ENCODE measurements at regions not wholly inside any gene's neighbourhood (a gene's known extent, or its start where the extent isn't known, plus 50 kb on each side); places are given as distances from the start of the nearest gene placed in this dataset.
"Not testable (repeated sequence)": the region's sequence is repeated elsewhere in the genome, so short reads cannot be mapped to it uniquely, and the experiment has no call there.

DNA sequence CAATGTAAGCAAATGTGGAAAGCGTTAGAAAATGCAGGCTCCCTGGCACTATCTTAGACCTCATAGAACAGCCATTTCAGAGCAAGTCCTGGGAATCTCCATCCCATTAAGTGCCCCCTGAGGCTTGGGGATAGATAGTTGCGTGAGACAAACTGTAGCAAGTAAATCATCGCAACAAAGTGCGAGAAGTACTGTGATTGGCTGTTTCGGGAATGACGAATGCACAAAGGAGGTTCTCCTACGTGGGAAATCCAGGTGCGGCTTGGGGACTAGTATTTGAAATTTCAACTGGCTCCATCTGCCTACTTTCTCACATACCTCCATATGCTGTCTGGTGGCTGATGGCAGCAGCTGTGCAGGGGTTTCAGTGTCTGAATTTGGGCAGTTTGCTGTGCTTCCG, 84.5 kb downstream of the PLEKHG1 start:
- no peak for DNase-seq

DNA sequence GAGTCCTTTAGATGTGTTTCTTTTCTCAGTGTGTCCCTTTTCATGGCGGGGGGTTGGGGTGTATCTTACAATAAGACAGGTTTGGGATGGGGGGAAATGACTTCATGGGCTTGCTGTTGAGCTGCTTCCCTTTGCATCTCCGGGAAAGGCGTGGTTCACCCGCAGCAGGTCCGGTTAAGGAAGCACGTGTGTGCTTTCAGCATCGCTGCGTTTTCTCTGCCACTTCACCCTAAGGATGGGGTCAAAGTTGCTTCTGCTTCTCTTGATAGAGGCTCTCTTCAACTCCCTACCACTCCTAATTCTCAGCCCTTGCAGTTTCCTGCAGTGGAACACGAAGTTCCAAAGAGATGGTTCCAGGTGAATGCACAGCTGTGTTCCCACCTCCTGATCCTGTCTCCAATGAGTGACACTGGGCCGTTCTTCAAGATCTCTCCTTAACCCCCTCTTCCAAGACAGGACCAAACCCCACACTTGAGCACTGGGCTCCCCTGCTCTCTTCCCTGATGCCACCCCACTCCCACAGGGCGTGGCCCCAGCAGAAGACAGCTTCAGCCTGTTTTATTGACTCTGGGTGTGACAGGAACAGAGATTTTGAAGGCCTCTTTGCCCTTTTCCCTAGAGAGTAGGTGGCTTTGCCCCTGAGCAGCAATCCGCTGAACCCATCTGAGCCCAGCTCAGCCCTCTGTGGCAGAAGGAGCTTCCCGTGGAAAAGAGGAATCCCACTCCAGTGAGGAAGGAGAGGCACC, 85.2 kb downstream of the PLEKHG1 start:
- DNase-seq: peak in 1 of 2 donors; percentile 58

DNA sequence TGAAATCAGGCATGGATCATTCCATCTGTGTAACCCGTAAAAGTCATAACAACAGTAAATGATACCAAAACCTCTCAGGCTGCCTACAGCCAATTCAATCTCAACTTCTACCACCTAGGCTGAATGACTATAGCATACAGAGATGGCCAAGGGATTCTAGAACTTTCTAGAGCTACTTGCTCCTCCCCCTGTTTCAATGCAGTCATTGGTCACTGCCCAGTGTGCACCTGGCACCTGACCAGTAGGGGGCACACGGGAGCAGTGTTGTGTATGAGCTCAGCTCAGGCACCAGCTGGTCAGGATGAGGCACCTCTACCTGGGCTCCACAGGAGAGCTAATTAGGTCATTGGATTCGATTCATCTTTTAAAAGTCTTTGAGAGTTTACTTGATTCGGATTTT, 86.2 kb downstream of the PLEKHG1 start:
- peak; percentile 38 to 62 for DNase-seq

DNA sequence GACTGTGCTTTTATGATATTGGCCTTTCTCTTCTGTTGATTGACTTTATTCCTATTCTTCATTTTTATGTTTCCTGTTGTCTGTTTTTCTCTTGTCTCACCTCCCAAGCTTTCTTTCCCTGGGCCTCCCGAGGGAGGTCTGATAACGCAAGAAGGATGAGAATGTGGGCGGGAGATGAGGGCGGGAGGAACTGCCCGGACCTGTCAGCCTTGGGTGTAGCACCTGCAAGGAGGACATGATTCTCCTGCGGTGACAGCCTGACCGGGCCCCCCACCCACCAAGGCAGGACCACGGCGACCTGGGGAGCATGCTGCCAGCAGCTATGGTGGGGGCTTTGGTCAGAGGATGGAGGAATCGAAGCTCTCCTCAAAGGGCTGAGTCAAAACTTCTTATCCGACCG, 86.9 kb downstream of the PLEKHG1 start:
- DNase-seq: no peak

DNA sequence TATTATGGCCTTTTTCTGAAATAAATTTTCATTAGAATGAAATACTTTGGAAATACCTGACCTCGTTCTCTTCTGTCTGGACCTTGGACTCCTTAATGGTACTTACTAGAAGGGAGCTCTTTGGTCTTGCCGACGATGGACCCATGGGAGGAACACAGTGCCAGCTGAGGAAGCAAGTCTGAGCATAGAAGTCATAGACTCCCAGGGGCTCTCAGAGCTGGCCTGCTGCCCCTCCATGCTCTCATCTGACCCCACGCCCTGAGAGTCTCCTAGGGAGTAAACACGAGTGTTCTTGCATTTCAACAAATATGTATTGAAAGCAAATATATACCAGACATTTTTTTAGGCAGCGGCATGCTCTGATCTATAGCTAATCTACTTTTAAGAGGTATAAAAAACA, 87.8 kb downstream of the PLEKHG1 start:
- no peak for DNase-seq

DNA sequence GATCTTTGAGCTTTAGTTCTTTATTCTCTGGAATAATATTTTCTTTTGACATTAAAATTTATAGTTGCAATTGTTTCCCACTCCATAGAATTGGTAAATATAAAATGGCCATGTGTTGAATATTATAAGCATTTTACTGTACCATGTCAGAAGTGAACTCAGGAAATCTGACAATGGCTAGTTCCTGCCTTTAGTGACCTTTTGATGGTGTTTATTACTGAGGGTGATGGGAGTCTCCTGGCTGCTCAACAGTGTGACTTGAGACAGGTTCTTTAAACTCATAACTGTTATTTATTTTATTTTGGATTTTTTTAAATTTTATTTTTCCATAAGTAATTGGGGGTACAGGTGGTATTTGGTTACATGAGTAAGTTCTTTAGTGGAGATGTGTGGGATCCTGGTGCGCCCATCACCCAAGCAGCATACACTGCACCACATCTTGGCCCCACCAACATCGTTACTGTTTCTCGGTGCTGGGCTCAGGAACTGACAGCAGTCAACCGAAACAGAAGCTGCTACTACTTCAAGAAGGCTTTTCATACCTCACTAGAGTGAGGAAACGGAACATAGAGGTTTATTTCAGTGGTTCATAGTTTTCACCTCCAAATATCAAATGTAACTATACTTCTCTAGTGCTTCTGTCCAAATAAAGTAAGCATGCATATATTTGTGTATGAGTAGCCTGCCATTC, 90.4 kb downstream of the PLEKHG1 start:
- peak in 1 of 2 donors; percentile 30 for DNase-seq

DNA sequence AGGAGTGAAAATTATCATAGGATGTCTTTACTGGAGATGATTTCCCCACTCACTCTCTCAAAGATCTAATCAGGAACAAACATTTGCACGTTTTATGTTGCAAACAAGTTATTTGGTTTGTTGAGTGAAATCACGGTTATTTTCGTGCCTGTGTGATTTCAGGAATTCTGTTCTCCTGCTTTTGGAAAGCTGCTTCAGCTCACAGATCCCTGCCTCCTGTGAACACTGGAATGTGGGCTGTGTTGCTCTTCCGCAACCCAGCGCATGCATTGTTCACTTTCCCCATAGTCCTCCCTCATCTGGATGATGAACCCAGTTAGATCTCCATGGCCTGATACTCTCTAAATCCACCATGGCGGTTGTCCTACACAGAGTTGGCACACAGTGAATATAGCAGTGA, 91.0 kb downstream of the PLEKHG1 start:
- DNase-seq: no peak

DNA sequence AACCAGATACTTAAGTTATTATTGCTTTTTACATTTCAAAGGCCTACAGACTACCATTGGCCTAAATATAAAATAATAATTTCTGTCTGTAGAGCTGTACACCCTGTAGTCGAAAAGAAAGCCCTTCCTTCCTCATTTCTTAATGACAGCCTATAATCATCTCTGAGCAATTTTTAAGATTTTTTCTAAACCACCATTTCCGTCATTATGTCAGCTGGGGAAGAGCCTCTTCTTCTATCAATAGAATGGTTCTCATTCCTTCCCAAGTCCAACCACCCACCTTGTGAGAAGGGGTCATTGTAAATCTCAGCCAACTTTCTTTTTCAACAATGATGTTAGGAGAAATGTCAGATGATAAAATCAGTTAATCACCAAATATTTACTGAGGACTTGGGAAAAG, 91.8 kb downstream of the PLEKHG1 start:
- DNase-seq: no peak

DNA sequence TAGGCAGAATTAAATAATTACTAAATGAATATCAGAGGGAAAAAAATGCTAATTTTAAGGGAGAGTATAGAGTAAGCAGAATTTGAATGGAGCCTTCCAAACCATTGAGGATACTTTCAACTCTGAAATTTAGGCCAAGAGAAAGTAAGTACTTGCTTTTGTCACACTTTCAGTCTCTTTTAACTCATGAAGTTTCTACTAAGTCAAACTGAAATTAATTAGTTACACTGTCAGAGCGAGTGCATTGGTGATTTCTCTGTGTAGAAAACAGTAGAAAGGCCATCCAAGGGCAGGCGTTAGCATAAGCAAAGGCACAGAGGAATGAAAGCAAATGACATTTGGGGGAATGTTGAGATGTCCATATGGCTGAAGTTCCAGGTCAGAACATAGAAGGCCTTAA, 92.9 kb downstream of the PLEKHG1 start:
- DNase-seq: no peak

DNA sequence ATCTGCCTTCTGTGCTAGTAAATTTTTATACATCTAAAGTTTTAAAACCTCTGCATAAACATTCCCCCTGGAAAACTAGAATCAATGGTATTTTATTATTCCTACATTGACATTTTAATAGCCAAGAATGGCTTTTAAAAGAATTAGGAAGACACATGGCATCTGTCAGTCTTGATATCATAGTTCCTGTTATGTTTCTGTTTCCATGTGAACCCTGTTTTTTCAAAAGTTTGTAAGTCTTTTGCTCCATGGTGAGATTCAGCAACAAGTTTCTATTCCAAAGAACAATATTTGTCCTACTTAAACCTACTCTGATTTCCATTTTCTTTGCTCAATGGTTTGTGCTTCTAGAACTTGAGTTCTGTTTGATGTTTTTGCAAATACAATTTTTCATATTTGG, 95.2 kb downstream of the PLEKHG1 start:
- no peak for DNase-seq

DNA sequence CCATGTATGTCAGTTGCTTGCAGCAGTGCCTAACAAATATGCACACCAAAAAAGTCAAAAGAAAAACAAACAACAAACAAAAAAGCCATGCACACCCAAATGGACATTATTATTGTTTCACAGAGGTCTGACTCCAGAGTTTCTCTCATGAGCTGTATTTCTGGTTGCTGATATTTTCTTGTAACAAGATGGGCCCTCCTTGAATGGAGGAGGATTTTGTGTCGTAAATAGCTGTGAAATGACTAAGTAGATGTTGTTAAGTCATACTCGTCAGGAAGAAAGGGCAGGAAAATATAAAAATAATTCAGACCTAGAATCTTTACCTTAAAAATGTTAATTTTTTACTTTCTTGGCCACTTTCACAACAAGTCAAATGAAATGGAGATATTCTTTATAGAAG, 96.0 kb downstream of the PLEKHG1 start:
- DNase-seq: no peak

DNA sequence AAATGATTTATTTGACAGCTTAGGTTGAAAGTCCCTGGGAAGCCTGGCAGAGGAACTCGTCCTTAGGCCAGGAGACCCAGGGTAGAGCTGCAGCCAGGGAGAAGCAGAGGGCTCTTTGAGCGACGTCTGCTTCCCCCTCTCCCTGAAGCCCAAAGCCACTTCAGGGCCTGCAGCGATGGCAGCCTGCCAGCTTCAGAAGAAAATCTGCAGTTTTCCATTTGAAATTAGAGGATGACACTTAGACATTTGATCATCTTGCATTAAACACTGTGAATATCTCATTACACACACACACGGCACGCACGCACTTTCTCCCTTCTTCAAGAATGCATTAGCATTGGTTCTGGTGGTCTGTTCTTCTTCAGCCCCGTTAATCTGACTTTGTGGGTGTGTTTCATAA, 96.5 kb downstream of the PLEKHG1 start:
- DNase-seq: no peak

DNA sequence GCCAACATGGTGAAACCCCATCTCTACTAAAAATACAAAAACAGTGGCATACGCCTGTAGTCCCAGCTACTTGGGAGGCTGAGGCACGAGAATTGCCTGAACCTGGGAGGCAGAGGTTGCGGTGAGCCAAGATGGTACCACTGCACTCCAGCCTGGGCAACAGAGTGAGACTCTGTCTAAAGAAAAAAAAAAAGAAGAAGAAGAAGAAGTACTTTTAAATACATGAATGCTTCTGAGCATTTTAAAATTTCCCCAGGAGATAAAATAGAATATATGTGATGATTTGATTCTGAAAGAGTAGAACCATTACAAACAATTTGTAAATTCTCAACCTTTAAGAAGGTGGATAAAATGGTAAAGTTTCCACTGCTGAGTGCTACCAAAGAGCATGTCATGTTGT, 97.2 kb downstream of the PLEKHG1 start:
- DNase-seq: not testable (repeated sequence)

DNA sequence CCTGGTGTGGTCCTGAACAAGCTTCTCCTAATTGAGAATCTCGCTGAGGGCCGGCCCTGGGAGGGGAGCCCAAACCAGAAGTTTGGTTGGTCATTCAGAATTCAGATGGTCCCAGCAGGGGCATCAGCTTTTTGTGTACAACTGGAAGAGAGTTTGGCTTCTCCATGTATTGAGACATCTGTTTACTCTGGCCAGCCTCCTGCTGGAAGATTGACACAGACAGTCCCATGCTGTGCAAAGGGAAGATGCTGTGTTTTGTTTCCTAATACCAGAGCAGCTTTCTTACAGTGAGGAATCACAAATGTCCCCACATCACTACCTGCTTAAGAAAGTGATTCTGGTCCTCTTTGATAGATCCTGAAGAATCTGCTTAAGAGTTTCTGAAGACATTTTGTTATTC, 97.8 kb downstream of the PLEKHG1 start:
- DNase-seq: no peak

DNA sequence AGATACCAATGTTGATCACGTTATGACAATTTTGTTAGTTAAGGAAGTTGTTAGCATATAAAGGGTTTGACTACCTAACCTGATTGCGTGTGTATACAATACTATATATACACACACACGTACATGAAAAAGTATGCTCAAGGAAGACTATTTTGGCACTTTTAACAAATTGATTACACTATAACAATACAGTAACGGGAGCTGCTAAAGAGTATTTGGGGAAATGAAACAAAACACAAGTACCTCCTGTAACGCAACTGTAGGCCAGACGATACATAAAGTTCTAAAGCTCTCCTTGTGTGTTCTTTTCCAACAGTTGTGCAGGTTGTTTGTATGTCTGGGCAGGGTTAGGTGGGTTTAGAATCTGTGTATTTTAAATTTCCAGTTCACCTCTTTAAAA, 98.7 kb downstream of the PLEKHG1 start:
- DNase-seq: no peak

DNA sequence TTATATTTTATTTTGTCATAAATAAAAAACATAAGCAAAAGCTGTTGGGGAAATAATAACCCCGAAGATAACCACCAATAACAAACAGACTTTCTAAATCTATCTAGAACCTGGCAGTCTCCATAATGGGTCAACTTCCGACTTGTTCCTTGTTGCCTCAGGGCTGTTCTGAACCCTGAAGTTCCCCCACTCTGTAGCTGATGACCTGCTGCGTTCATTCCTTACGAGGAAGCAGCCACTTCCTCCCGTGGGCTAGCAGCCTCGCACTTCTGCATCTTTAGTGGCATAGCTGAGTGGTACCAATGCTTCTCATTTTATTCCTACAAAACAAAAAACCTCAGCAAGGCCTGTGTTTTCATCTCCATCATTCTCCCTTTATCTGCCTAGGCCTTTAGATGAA, 103.0 kb downstream of the PLEKHG1 start:
- peak in 1 of 2 donors; percentile 63 for DNase-seq

DNA sequence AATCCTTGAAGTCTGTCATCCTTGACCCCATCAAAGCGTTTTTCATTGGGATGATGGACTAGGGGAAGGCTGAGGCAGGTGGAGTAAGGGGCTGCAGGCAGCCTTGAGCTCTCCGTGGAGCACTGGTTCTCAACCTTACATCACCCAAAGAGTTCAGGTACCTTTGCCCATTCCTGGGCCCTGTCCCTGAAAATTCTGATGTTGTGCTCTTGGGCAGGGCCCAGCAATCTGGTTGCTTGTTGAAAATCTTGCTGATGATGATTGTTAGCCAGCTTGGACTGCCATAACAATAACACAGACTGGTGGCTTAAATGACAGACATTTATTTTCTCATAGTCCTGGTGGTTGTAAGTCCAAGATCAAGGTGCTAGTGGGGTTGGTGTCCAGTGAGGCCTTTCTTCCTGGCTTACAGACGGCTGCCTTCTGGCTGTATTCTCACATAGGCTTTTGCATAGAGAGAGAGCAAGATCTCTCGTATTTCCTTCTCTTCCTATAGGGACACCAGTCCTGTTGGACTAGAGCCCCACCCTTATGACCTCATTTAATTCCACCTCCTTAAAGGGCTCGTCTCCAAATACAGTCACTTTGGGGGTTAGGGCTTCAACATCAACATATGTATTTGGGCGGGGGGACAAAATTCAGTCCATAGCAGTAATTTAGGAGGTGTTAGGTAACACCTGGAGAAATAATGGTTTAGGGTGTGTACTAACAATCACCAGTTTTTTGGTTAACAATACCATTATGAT, 104.9 kb downstream of the PLEKHG1 start:
- DNase-seq: no peak

DNA sequence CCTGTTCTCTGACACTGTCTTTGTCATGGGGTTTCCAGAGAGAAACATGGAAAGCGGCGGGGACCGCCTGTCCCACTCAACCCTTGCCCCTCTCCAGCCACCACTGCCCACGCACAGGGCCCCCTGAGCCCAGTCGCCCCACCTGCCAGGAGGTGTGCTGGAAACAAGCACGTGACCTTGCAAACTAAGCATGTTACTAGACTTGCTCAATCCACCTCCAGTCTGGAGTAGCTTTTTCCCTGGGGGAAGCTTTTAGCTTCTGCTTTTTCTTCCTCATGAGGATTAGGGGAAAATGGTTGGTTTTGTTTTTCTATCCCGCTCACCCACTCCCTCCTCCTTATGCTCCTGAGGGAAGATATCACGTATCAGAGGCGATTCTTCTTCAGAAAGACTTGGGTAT, 105.7 kb downstream of the PLEKHG1 start:
- DNase-seq: no peak

DNA sequence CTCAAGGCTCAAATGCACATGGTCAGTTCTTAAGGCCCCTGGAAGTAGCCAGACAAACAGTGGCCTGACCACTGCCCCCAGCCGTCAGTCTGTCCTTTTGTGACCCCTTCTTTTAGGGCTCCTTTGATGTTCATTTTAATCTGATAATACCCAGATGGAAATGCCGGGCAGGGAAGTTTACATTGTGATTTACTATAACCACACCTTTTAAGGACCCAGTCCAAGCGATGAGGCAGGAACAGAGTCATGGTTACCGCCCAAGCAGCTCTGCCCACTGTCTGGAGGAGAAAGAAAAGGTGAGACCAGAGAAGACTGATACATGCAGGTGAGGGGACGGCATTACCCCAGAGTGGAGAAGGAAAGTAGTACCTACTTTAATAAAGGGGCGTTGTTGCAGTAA, 110.6 kb downstream of the PLEKHG1 start:
- no peak for DNase-seq

DNA sequence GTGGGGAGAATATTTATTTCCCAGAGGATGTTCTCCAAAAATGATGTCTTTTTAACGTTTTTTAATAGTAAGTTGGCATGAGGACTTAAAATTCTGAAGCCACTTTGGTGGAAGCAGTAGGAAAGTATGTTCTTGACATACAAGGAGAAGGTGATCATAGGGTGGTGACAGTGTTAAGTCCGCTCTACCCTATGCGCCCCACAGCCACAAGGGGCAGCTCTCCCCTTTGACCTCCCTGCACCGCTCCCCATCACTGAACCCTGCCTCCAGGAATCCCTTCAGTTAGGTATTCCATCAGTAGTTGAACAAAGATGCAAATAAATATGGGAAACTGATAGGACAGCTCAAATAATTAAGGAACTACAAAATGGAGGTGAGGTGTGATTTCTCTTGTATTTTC, 111.4 kb downstream of the PLEKHG1 start:
- no peak for DNase-seq

DNA sequence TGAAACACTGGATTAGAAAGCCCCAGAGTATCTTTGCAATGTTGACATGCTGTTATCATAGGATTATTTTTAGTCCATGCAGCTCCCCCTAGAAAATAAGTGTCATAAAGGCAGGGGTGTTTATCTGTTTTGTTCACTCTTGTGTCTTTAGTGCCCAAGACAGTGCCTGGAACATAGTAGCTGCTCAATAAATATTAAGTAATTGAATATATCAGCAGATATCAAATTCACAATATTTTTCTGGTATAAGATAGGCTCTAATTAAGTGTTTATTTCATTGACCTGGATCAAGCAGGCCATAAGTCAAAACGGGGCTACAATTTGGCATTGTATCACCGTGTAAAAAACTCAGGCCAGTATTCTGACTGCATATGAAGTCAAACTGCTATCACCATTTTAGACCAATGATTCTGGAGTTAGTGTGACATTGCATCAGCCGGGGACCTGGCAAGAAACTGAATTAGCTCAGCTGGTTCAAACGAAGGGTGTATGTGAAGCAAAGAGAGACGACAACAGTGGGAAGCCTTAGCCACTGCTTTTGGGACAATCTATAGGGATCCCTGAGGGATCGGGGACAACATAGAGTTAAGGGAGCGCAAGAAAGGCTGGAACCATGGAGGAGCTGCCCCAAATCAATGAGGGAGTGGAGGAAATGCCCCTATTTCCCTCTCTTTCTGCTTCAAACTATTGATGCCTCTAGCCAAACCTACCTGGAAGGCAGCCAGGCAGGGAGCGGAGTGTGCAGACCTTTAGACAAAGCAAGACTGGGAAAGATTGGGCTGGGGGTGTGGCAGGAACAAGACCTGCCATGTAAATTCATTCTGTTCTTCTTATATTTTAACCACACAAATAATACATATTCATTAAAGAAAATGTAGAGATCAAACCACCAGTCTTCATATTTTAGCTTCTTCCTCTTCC, 112.2 kb downstream of the PLEKHG1 start:
- no peak for DNase-seq

DNA sequence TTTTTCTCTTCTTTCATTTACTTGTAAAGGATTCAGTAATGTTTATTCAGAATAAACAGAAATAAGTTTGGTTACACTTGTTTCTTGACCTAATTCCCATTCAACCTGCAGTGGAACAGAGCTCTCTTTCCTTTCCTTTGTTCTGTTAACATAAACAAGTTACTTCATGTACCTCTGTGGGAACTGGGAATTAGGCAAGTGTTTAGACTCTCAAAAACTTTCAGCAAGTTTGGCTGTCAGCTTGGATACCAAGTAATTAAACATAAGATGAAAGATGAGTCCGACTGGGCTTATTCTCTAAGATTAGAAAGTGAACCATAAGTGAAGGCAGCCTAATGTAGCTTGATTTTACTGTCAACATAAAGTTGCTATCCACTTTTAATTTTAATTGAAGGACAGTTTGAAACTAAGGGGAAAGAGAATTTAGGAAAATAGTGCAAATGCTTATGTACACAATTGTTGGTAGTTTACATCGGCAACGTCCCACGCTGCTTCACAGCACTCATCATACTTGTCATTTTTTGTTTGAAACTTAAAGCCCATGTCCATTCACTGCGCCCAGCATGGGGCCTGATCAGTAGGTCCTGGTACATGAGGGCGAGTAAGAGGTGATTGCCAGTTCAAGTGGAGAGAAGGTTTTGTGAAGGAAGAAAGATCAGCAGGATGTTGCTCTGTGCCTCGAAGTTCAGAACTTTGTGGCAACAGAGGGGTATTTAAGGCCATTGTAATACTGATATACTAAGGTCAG, 113.0 kb downstream of the PLEKHG1 start:
- no peak for DNase-seq
